BE2C (cell line): ENCODE measurements at regions not wholly inside any gene's neighbourhood (a gene's known extent, or its start where the extent isn't known, plus 50 kb on each side); places are given as distances from the start of the nearest gene placed in this dataset.

Experiments used
- DNase-seq: peaks from one replicate; pipeline ENCODE4 v3.0.0-alpha.2; 2020
- H3K27me3 ChIP-seq: fragments of 250-450 bp; sonication (Bioruptor Pico); 2 replicates; pipeline ENCODE4 v1.5.1; 2020; ENCODE audit warnings: mild to moderate bottlenecking
- H3K36me3 ChIP-seq: fragments of 250-450 bp; sonication (Bioruptor Pico); 2 replicates; pipeline ENCODE4 v1.5.1; 2020; ENCODE audit warnings: mild to moderate bottlenecking
- H3K4me1 ChIP-seq: fragments of 250-450 bp; sonication (Bioruptor Pico); 2 replicates; pipeline ENCODE4 v1.5.1; 2020
- H3K4me3 ChIP-seq: 2 replicates; pipeline ENCODE4 v1.5.1; 2011; ENCODE audit warnings: low read depth, low read length
- H3K9me3 ChIP-seq: fragments of 250-450 bp; sonication (Bioruptor Pico); 2 replicates; pipeline ENCODE4 v1.5.1; 2020
- TF ChIP-seq, protein P1 (sequence below): IDR thresholded peaks from 2 replicates; pipeline ENCODE4 v1.5.1; 2012; ENCODE audit warnings: mild to moderate bottlenecking, low read depth, low read length

DNA sequence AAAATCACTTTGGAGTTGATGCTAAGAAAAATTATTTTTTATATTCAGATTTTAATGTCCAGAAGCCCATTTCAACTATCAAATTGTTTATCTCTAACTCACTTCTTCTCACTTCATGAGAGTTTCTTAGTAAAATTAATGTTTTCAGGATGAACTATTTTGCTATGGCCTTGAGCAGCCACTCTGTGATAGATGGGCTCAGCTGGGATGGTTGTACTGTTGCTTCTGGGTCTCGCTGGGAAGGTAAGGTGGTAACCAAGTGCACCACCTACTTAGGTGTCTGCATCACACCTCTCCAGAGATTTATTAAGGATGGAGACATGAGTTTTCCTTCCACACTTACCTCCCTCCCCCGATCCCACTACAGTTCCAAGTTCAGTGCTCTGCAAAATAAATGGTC is 110.3 kb upstream of the ATP2B2 start:
- DNase-seq, result no peak

DNA sequence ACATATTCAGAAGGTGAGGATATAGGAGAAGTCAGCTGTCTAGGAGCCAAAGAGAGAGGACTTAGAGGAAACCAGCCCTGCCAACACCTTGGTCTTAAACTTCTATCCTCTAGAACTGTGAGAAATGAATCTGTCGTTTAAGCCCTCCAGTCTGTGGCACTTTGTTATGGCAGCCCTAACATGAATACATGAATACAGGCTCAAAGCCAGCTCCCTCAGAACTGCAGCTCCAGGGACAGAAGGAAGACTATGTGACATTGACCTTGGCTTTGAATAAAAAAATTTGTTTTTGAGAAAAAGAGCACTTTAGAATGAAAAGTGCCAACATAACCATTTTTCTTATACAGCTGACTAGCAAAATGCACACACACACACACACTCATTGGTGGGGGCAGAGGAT is 110.9 kb upstream of the ATP2B2 start:
- TF ChIP-seq, protein P1, sequence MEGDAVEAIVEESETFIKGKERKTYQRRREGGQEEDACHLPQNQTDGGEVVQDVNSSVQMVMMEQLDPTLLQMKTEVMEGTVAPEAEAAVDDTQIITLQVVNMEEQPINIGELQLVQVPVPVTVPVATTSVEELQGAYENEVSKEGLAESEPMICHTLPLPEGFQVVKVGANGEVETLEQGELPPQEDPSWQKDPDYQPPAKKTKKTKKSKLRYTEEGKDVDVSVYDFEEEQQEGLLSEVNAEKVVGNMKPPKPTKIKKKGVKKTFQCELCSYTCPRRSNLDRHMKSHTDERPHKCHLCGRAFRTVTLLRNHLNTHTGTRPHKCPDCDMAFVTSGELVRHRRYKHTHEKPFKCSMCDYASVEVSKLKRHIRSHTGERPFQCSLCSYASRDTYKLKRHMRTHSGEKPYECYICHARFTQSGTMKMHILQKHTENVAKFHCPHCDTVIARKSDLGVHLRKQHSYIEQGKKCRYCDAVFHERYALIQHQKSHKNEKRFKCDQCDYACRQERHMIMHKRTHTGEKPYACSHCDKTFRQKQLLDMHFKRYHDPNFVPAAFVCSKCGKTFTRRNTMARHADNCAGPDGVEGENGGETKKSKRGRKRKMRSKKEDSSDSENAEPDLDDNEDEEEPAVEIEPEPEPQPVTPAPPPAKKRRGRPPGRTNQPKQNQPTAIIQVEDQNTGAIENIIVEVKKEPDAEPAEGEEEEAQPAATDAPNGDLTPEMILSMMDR, result no peak
- no peaks in the 10 kb centered on the region for H3K4me1 ChIP-seq
- no peak overlapping the region for H3K4me3 ChIP-seq
- no peaks in the 10 kb centered on the region for H3K36me3 ChIP-seq
- no peak for DNase-seq
- H3K27me3 ChIP-seq, result no peaks in the 10 kb centered on the region
- H3K9me3 ChIP-seq, result no peaks in the 10 kb centered on the region

More for the DNA sequence above, 110.3 kb upstream of the ATP2B2 start:
- Histone ChIP-seq H3K4me3 (no peak overlapping the region), H3K36me3 (no peaks in the 10 kb centered on the region), H3K4me1 (no peaks in the 10 kb centered on the region), H3K27me3 (no peaks in the 10 kb centered on the region), H3K9me3 (no peaks in the 10 kb centered on the region)
- TF ChIP-seq, protein P1, result no peak

DNA sequence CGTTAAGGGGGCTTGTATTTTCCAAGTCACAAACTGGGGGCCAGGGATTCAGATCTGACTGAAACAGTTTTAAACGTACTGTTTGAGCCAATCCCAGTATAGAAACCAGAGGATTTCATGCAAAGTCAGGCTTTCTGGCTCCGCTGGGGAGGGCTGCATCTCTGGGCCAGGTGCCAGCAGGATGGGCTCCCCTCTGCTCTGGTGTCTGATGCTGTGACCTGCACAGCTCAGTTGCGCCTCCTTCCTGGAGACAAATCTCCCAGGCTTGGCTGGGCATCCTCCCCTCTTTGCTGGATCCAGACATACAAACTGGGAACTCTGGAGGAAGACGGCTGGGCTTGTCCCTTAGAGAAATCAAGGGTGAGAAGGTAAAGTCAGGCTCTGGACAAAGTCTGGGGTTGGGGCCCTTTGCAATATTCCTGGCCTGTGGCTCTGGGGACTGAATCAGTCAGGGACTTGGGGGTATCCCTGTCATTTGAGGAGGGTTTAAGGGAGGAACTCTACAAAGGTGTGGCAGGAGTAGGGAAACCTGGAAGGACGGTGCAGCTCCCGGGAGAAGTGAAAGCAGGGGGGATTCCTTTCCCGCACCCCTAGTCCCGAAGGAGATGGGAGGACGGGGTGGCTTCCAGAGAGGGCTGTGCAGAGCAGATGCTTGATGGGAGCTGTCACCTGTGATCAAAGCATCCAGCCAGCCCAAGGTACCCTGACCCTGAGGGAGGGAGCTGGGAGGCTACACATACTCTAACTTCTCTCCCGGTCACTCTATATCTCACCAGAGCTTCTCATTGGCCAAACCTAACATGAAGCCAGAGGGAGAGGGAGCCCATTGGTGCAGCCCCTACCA is 114.8 kb upstream of the ATP2B2 start:
- no peak overlapping the region for H3K4me3 ChIP-seq
- H3K27me3 ChIP-seq, result no peaks in the 10 kb centered on the region
- H3K4me1 ChIP-seq, result no peaks in the 10 kb centered on the region
- H3K9me3 ChIP-seq, result no peaks in the 10 kb centered on the region
- TF ChIP-seq, protein P1, result peak; percentile 15; the same call in 1 of the 2 replicates
- peak; percentile 29 for DNase-seq
- H3K36me3 ChIP-seq, result no peaks in the 10 kb centered on the region

DNA sequence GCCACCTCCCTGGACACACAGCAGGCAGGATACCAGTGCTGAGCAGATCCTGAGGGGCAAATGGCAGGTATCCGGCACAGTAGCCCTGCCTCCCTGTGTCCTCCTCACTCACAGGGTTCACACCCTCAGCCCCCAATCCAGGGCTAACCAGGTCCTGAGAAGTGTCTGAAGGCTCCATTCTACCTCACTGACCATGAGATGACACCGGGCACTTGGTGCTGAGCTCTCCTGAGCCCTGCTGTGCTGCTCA is 115.4 kb upstream of the ATP2B2 start:
- H3K27me3 ChIP-seq, result no peaks in the 10 kb centered on the region
- H3K9me3 ChIP-seq, result no peaks in the 10 kb centered on the region
- no peaks in the 10 kb centered on the region for H3K36me3 ChIP-seq
- no peak for DNase-seq
- TF ChIP-seq, protein P1, result no peak
- H3K4me1 ChIP-seq, result no peaks in the 10 kb centered on the region
- no peak overlapping the region for H3K4me3 ChIP-seq

DNA sequence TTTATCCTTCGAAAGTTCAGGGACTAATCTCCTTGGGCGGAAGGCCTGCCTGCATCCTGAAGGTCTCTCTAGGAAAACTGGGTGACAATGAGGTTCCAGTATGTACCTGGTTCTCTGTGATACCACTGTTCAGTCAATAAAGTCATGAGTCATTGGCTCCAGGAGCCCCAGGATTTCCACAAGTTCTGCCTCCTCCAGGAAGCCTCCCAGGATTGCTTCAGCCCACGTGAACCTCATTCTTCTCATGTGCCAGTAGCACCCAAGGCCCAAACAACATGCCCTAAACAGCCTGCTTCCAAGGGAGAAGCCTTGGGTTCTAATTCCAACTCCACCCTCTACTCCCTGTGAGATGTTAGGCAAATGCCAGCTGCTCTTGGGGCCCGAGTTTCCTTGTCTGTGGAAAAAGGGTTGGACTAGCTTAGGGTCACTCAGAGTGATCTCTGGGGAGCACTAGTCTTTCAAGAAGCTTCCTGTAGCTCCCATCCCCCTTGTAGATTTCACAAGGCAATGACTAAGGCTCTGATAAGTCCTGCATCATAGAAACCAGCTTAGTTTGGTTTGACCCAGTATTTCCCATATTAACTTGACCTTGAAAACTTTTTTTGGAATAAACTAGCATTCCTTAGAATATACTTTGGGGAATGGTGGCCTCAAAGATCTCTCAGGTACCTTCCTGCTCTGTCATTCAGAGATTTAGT is 118.3 kb upstream of the ATP2B2 start:
- TF ChIP-seq, protein P1, result no peak
- no peaks in the 10 kb centered on the region for H3K4me1 ChIP-seq
- DNase-seq, result no peak
- H3K4me3 ChIP-seq, result no peak overlapping the region
- no peaks in the 10 kb centered on the region for H3K36me3 ChIP-seq
- H3K9me3 ChIP-seq, result no peaks in the 10 kb centered on the region
- H3K27me3 ChIP-seq, result no peaks in the 10 kb centered on the region

DNA sequence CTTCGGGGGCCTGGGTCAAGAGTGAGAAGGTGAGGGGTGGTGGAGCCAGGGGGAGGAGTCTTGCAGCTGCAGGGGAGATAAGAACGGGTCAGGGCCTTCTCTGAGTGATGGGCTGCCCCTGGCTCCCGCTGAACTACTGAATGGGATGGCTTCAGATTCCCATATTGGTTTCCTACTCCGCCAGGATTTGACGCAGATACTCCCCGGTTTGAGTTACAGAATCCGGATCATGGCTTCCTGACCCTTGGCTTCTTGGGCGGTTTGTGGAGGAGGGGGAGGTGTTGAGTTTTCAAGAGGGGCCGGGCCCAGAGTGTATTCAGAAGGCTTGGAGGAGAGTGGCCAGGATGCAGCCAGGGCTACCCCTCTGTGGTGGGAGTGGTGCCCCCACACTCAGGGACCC is 119.9 kb upstream of the ATP2B2 start:
- no peaks in the 10 kb centered on the region for H3K4me1 ChIP-seq
- no peak overlapping the region for H3K4me3 ChIP-seq
- no peak for DNase-seq
- H3K27me3 ChIP-seq, result no peaks in the 10 kb centered on the region
- TF ChIP-seq, protein P1, result no peak
- no peaks in the 10 kb centered on the region for H3K36me3 ChIP-seq
- H3K9me3 ChIP-seq, result no peaks in the 10 kb centered on the region
